ENCODE measurements at regions not wholly inside any gene's neighbourhood (a gene's known extent, or its start where the extent isn't known, plus 50 kb on each side); places are given as distances from the start of the nearest gene placed in this dataset.

GRCh38 chr7:18370633-18371032 is 124.9 kb upstream of the HDAC9 start:
- peak in 1 of 2 experiments; percentile 29 for DNase-seq

DNA sequence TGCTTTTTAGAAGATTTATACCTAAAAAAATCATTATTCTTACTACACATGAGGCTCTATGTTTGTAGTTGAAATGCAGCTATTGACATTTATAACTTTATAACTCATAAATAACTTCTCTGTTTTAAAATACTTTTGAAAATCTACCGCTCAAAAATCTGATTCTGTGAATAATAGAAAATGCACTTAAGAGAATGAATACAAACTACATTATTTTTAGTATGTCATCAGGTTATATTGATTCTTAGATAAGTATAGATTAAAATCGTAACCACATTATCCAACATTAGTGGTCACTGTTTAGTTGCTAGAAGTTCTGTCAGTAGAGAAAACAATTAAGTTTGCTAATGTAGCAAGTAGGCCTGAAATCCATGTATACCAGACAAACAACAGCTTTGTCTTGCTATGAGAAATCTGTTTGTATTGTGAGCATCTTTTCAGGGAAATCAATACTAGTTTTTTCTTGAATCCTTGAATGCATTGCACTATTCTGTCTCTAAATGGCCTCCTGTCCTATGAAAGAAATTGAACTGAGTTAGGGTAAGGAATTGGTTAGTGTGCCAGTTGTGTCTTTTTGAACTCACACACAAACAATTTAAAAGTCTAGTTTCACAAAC is 116.5 kb upstream of the HDAC9 start:
- DNase-seq = no peak

DNA sequence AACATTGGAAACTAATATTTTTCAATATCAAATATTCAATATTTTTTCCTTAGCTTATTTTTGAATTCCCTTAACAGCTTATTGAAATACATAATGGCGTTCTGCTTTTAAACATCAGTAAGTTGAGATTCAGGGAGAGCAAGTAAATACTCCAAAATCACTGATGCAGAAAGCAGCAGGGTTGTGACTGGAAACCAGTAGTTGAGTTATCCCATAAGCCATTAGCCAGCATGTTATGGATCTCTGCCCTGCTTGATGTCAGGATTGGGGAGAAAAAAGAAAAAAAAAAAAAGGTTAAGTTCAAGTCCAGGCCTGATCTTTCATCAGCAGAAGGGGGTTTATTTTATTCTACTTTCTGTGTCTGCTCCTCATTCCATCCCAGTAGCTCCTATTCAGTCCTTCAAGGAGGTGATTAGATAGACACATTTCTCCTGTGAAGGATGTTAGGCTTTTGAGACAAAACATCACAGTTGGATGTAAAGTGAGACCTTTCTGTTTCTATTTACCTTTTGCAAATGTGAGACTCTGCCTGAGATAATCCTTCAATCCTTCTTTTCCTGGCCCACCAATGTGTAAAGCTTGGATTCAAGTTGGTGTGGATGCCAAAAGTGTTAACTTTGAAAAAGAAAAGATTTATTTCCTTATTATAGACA is 110.9 kb upstream of the HDAC9 start:
- DNase-seq = peak in 1 of 2 experiments; percentile 39

- no peak for DNase-seq
Measured at GRCh38 chr7:18386607-18387006, 108.9 kb upstream of the HDAC9 start.

DNA sequence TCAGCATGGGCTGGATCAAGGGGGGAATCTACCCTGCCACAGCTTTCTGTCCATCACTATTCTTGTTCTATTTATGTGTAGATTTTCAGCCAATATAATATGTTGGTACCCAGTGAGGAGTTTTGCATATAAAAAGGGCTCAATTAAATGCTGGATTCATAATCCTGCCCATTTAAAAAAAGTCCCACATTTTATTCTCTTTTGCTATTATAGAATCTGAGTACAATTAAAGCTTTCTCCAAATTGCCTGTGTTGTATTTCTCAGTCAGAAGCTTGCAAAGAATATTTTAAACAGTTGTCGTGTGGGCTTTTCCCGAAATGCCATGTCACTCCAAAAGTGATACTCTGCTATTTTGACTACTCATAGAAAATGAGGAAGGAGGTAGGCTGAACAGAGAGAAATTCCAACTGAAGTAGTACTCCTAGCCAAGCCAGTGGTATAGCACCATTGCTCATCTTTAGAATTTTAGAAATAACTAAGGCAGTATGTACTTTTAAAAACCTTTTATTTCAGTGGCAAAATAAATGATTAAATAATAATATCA is 108.3 kb upstream of the HDAC9 start:
- DNase-seq = no peak

- DNase-seq = no peak
Measured at GRCh38 chr7:18390535-18390907, 105.0 kb upstream of the HDAC9 start.

- peak; percentile 73 to 94 for DNase-seq
Measured at GRCh38 chr7:18393465-18394118, 102.0 kb upstream of the HDAC9 start.

- DNase-seq = no peak
Measured at GRCh38 chr7:18395868-18396267, 99.7 kb upstream of the HDAC9 start.

DNA sequence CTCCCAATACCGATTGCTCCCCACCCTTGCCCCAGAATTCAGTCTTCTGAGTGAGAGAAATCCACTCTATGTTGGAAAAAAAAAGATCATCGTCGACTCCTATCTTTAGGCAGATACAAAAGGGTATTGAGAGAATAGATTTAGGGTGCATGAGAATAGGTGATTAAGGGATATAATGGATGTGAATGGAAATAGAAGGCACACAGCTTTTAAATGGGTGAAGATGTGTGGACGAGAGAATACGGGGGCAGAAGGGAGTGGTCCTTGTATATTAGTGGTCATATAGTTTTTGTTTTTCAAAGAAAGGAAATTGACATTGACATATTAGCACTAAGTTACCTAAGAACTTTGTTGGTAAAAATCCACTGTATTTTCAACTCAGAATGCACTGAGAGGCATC is 98.6 kb upstream of the HDAC9 start:
- peak in 1 of 2 experiments; percentile 22 for DNase-seq

GRCh38 chr7:18399436-18400235 is 95.9 kb upstream of the HDAC9 start:
- no peak for DNase-seq

DNA sequence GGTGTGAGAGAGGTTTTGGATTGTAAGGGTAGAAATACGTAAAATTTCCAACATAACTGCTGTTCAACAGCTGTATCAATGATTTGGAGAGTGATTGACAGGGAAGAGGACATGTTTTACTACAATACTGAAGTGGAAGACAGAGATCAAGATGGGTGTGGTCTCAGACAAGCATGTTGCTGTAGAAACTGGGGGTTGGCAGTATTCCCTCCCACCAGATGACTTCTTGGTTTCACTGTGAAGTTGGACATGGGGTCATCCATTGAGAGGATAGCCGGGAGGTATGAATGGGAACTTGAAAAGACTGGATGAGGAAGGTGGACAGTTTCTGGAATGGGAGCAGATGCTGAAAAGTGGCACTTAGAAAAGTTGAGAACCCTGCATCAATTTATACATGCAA is 95.3 kb upstream of the HDAC9 start:
- no peak for DNase-seq

GRCh38 chr7:18400726-18401125 is 94.8 kb upstream of the HDAC9 start:
- no peak for DNase-seq

DNA sequence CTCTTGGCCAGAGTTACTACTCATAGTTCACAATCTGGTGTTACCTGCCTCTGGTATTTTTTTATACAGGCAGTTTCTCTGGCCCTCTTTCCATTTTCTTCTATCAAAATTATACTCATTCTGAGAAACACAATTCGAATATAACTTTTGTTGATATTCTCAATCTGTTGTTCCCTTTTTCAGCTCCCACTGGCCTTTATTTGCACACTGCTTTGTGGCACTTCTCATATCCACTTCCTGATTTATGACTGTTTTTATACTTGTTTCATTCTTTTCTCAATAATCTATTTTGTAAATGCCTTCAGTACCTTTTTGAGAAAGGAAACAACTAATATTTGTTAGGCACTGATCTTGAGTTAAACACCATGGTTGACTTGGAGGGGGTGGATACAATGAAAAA is 93.8 kb upstream of the HDAC9 start:
- DNase-seq = no peak

- peak in 1 of 2 experiments; percentile 73 for DNase-seq
Measured at GRCh38 chr7:18402488-18403183, 92.9 kb upstream of the HDAC9 start.

DNA sequence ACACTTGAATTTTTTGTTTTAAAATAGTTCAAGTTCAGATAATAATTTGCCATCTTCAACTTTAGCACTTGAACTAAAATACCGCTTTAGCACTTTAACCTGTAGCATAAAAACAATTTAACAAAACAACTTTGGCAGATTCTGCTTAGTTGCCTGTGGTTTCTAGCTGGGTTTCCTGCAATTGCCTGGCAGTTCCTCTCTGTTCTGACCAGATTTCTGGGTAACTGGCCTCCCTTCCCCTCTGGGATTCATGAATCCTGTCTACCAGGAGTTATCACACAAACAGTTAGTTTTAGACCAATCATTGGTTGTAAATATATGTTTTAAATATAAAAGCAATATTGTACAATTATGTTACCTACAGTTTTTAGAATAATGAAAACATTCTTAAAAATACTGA is 89.8 kb upstream of the HDAC9 start:
- no peak for DNase-seq

- no peak for DNase-seq
Measured at GRCh38 chr7:18407385-18407784, 88.2 kb upstream of the HDAC9 start.

GRCh38 chr7:18408461-18408860 is 87.1 kb upstream of the HDAC9 start:
- no peak for DNase-seq

GRCh38 chr7:18408868-18409267 is 86.7 kb upstream of the HDAC9 start:
- DNase-seq = no peak

DNA sequence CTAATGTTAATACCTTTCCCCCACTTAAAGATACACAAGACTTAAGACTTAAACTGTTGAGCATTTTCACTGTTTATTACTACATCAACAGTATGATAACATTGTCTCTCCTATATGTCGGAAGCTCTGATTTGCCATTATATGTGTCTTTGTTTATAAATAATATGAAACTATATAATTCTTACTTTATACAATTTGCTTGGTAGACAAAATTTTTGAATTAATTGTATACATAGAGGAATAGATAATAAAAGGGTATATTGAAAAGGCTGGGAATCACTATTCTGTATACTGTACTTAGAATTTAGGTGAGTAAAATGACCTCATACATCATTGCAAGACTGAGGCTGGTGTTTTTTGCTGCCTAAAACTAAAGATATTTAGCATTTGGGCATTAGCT is 82.1 kb upstream of the HDAC9 start:
- no peak for DNase-seq

DNA sequence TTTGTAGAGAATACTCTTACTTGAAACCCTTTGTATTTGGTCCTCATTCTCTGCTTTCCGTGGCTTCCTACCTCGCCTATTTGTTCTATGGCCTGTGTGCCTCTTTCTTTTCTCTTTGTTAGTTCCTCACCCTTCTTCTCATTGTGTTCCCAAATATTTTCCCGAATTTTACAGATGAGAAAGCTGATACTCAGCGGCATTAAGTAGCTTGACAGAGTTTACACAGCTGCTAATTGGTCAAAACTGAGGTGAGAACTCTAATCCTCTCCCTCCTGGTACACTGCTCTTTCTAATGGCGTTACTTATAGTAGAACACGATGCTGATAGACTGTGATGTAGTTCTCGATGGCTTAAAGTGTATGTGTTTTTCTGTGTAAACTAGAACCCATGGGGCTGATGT is 80.7 kb upstream of the HDAC9 start:
- peak in 1 of 2 experiments; percentile 32 for DNase-seq

- DNase-seq = no peak
Measured at GRCh38 chr7:18416988-18417387, 78.6 kb upstream of the HDAC9 start.

DNA sequence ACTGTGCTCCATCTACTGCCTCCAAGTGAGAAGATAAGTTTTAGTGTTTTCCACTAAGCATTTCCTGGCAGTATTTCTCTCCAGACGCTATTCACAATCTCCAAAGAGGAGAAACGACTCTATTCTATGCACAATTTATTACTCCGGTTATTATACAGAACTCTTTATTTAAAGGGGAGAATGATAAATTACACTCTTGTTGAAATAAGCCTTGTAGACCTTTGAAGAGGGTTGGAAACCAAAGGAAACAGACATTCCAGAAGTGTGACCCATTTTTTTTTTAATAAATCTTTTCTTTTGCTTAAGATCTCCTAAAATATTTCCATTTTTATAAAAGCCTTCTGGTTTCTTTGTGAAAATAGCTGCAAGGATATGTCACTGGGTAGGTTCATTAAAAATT is 76.1 kb upstream of the HDAC9 start:
- DNase-seq = no peak

- no peak for DNase-seq
Measured at GRCh38 chr7:18420108-18420507, 75.4 kb upstream of the HDAC9 start.

All from NCI-H2081 (cell line).